RWPE1 (cell line): ENCODE measurements at regions not wholly inside any gene's neighbourhood (a gene's known extent, or its start where the extent isn't known, plus 50 kb on each side); places are given as distances from the start of the nearest gene placed in this dataset.

Source experiments
- CTCF ChIA-PET: fragments of 350-600 bp; sonication (Branson Sonifier 250); formaldehyde crosslinking; extraction: SDS; loops from one replicate; lab custom pipeline; 2021; lab: Yijun Ruan, JAX
- POLR2A ChIA-PET: fragments of 400-600 bp; formaldehyde crosslinking; extraction: SDS; loops from one replicate; lab custom pipeline; 2020; ENCODE audit warnings: antibody characterized with exemption; ENCODE audit not compliant: low non-redundant PET; lab: Yijun Ruan, JAX
- DNase-seq: peaks from one replicate; pipeline ENCODE4 v3.0.0; 2012; ENCODE audit warnings: low spot score
- H3K27ac ChIP-seq: fragments of 450-650 bp; 2 replicates; pipeline ENCODE4 v1.5.1; 2017
- CTCF ChIP-seq: fragments of 450-650 bp; conservative IDR thresholded peaks from 2 replicates; pipeline ENCODE4 v1.5.1; 2017; ENCODE audit warnings: low read depth, mild to moderate bottlenecking

- ChIA-PET CTCF (no interaction called here), POLR2A (no interaction called here)
- no peak overlapping the region for H3K27ac ChIP-seq
- TF ChIP-seq CTCF = no peak
- DNase-seq = no peak
Observed at GRCh38 chr1:208864366-208864965, 620.3 kb upstream of the PLXNA2 start.

GRCh38 chr1:208866386-208866955 lies 622.3 kb upstream of the PLXNA2 start:
- TF ChIP-seq CTCF = no peak
- no peak overlapping the region for H3K27ac ChIP-seq
- no peak for DNase-seq
- POLR2A ChIA-PET = no interaction called here
- CTCF ChIA-PET = no interaction called here

- DNase-seq = no peak
- CTCF ChIA-PET = no interaction called here
- POLR2A ChIA-PET = no interaction called here
- no peak overlapping the region for H3K27ac ChIP-seq
- TF ChIP-seq CTCF = no peak
Observed at GRCh38 chr1:208868554-208868953, 624.4 kb upstream of the PLXNA2 start.

GRCh38 chr1:208874915-208875314 lies 630.7 kb upstream of the PLXNA2 start:
- CTCF ChIA-PET = no interaction called here
- no peak for TF ChIP-seq CTCF
- POLR2A ChIA-PET = no interaction called here
- no peak for DNase-seq
- no peak overlapping the region for H3K27ac ChIP-seq

- no peak overlapping the region for H3K27ac ChIP-seq
- CTCF ChIA-PET = interaction anchor here (0.7 kb wide), 1 partner anchor 146 kb away, joined by 4 read pairs; no protein-coding TSS in a partner anchor
- no peak for DNase-seq
- POLR2A ChIA-PET = no interaction called here
- no peak for TF ChIP-seq CTCF
Observed at GRCh38 chr1:208879022-208879421, 634.8 kb upstream of the PLXNA2 start.

- no peak for TF ChIP-seq CTCF
- no peak for DNase-seq
- no peak overlapping the region for H3K27ac ChIP-seq
- POLR2A ChIA-PET = no interaction called here
- CTCF ChIA-PET = no interaction called here
Observed at GRCh38 chr1:208880433-208881100, 636.4 kb upstream of the PLXNA2 start.
